ENCODE measurements at regions not wholly inside any gene's neighbourhood (a gene's known extent, or its start where the extent isn't known, plus 50 kb on each side); places are given as distances from the start of the nearest gene placed in this dataset.

DNA sequence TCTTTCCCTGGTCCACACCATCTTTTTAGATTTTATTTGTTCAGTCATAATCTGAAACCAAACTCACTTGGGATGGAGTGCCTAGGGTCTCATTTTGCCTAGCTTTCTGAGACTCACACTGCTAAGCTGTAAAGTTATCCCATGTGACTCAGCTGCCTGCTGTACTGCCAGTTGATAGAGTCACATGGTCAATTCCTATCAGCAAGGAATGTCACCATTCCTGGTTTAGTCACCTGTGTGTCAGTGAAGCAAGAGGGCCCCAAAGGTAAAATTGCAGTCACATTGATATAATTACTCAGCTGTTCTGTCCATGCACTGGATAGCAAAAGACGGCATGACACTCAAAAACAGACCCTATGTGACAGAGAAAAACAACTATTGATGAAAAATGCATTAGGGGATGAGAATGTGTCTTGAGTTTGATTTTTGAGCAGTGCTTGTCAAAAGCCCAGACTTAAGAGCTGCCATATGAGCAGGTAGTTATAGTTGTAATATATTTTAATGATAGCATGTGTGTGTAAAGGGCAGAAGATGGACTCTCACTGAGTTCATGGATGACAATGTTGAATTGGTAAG lies 413.2 kb downstream of the PPARGC1A start:
- no peaks in the 10 kb centered on the region for H3K27me3 ChIP-seq (ENCODE audit: control insufficient read depth, insufficient read depth, low read length)
- no peak for DNase-seq (ENCODE audit: low read depth in 2 of 2)

DNA sequence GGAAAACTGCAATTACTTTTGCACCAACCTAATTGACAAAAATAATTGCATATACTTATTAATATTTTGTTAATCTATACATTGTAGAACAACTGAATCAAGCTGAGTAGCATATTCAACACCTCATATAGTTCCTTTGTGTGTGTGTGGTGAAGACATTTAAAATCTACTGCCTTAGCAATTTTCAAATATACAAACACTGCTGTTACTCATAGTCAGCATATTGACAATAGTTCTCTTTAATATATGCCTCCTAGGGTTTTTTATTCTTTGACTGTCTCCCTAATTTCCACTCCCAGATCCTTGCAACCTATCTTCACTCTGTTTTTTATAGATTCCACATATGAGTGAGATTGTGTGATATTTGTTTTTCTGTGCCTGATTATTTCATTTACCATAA lies 426.8 kb downstream of the PPARGC1A start:
- Histone ChIP-seq H3K79me2 (ENCODE audit: control insufficient read depth, insufficient read depth, low read length) (no peaks in the 10 kb centered on the region), H3K9ac (ENCODE audit: insufficient read depth, low read length) (no peak overlapping the region), H2AFZ (ENCODE audit: low read length) (no peak overlapping the region), H4K20me1 (ENCODE audit: control insufficient read depth, extremely low read depth, insufficient read depth, low read length) (no peaks in the 10 kb centered on the region), H3K4me2 (ENCODE audit: extremely low read depth, insufficient read depth, low read length) (no peak overlapping the region), H3K36me3 (ENCODE audit: control insufficient read depth, insufficient read depth, low read length) (no peaks in the 10 kb centered on the region), H3K27me3 (ENCODE audit: control insufficient read depth, insufficient read depth, low read length) (no peaks in the 10 kb centered on the region), H3K4me1 (ENCODE audit: control insufficient read depth, extremely low read depth, insufficient read depth, low read length) (no peaks in the 10 kb centered on the region), H3K9me3 (ENCODE audit: control insufficient read depth, insufficient read depth, low read depth, low read length) (no peaks in the 10 kb centered on the region), H3K27ac (ENCODE audit: insufficient read depth, low read length) (no peak overlapping the region), H3K4me3 (replicated peaks in 1 of 4; ENCODE audit: control extremely low read depth in 1 of 4, insufficient read depth in 1 of 4, low read depth in 3 of 4, low read length in 4 of 4) (no peak overlapping the region)
- no peak for TF ChIP-seq EZH2 (IDR thresholded peaks at IDR 0.05; ENCODE audit: low read length, missing control alignments)
- TF ChIP-seq, protein P1, sequence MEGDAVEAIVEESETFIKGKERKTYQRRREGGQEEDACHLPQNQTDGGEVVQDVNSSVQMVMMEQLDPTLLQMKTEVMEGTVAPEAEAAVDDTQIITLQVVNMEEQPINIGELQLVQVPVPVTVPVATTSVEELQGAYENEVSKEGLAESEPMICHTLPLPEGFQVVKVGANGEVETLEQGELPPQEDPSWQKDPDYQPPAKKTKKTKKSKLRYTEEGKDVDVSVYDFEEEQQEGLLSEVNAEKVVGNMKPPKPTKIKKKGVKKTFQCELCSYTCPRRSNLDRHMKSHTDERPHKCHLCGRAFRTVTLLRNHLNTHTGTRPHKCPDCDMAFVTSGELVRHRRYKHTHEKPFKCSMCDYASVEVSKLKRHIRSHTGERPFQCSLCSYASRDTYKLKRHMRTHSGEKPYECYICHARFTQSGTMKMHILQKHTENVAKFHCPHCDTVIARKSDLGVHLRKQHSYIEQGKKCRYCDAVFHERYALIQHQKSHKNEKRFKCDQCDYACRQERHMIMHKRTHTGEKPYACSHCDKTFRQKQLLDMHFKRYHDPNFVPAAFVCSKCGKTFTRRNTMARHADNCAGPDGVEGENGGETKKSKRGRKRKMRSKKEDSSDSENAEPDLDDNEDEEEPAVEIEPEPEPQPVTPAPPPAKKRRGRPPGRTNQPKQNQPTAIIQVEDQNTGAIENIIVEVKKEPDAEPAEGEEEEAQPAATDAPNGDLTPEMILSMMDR (conservative IDR thresholded peaks at IDR 0.05 in 1 of 2, IDR thresholded peaks at IDR 0.05 in 1 of 2; ENCODE audit: low read depth in 1 of 2, low read length in 2 of 2) = no peak
- no peak for DNase-seq (ENCODE audit: low read depth in 2 of 2)

More for the DNA sequence above, 413.2 kb downstream of the PPARGC1A start:
- no peaks in the 10 kb centered on the region for H4K20me1 ChIP-seq (ENCODE audit: control insufficient read depth, extremely low read depth, insufficient read depth, low read length)
- H3K4me2 ChIP-seq (ENCODE audit: extremely low read depth, insufficient read depth, low read length) = no peak overlapping the region
- H3K4me1 ChIP-seq (ENCODE audit: control insufficient read depth, extremely low read depth, insufficient read depth, low read length) = no peaks in the 10 kb centered on the region
- no peaks in the 10 kb centered on the region for H3K36me3 ChIP-seq (ENCODE audit: control insufficient read depth, insufficient read depth, low read length)
- TF ChIP-seq EZH2 (IDR thresholded peaks at IDR 0.05; ENCODE audit: low read length, missing control alignments) = no peak
- TF ChIP-seq, protein P1 (conservative IDR thresholded peaks at IDR 0.05 in 1 of 2, IDR thresholded peaks at IDR 0.05 in 1 of 2; ENCODE audit: low read depth in 1 of 2, low read length in 2 of 2) = no peak
- H3K9me3 ChIP-seq (ENCODE audit: control insufficient read depth, insufficient read depth, low read depth, low read length) = no peaks in the 10 kb centered on the region
- no peak overlapping the region for H3K27ac ChIP-seq (ENCODE audit: insufficient read depth, low read length)
- no peak overlapping the region for H2AFZ ChIP-seq (ENCODE audit: low read length)
- H3K79me2 ChIP-seq (ENCODE audit: control insufficient read depth, insufficient read depth, low read length) = no peaks in the 10 kb centered on the region
- H3K4me3 ChIP-seq (replicated peaks in 1 of 4; ENCODE audit: control extremely low read depth in 1 of 4, insufficient read depth in 1 of 4, low read depth in 3 of 4, low read length in 4 of 4) = no peak overlapping the region
- no peak overlapping the region for H3K9ac ChIP-seq (ENCODE audit: insufficient read depth, low read length)

DNA sequence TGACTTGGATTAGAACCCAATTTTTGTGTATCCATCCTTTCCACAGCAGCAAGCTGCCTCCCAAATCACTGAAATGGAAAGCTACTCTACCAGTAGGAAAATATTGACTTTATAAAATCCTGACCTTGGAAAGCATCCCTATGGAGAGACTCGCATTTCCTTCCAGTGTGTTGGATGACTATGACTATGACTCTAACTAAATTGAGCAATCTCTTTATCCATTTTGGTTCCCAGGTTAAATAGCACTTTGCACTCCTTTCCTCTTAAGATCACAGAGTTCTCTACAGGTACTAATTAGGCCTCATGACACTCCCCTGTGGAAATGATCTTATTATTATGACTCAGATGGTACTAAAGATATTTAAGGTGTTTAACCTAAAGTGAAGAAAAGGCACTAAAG lies 431.8 kb downstream of the PPARGC1A start:
- H3K27me3 ChIP-seq (ENCODE audit: control insufficient read depth, insufficient read depth, low read length) = no peaks in the 10 kb centered on the region
- H2AFZ ChIP-seq (ENCODE audit: low read length) = no peak overlapping the region
- no peak overlapping the region for H3K4me2 ChIP-seq (ENCODE audit: extremely low read depth, insufficient read depth, low read length)
- H4K20me1 ChIP-seq (ENCODE audit: control insufficient read depth, extremely low read depth, insufficient read depth, low read length) = no peaks in the 10 kb centered on the region
- TF ChIP-seq, protein P1 (conservative IDR thresholded peaks at IDR 0.05 in 1 of 2, IDR thresholded peaks at IDR 0.05 in 1 of 2; ENCODE audit: low read depth in 1 of 2, low read length in 2 of 2) = no peak
- no peak for TF ChIP-seq EZH2 (IDR thresholded peaks at IDR 0.05; ENCODE audit: low read length, missing control alignments)
- no peak for DNase-seq (ENCODE audit: low read depth in 2 of 2)
- H3K4me1 ChIP-seq (ENCODE audit: control insufficient read depth, extremely low read depth, insufficient read depth, low read length) = no peaks in the 10 kb centered on the region
- H3K27ac ChIP-seq (ENCODE audit: insufficient read depth, low read length) = no peak overlapping the region
- H3K9me3 ChIP-seq (ENCODE audit: control insufficient read depth, insufficient read depth, low read depth, low read length) = no peaks in the 10 kb centered on the region
- no peak overlapping the region for H3K4me3 ChIP-seq (replicated peaks in 1 of 4; ENCODE audit: control extremely low read depth in 1 of 4, insufficient read depth in 1 of 4, low read depth in 3 of 4, low read length in 4 of 4)
- H3K79me2 ChIP-seq (ENCODE audit: control insufficient read depth, insufficient read depth, low read length) = no peaks in the 10 kb centered on the region
- no peaks in the 10 kb centered on the region for H3K36me3 ChIP-seq (ENCODE audit: control insufficient read depth, insufficient read depth, low read length)
- no peak overlapping the region for H3K9ac ChIP-seq (ENCODE audit: insufficient read depth, low read length)

Measured in fibroblast of lung (primary cell).